NB4 (cell line): ENCODE measurements at regions not wholly inside any gene's neighbourhood (a gene's known extent, or its start where the extent isn't known, plus 50 kb on each side); places are given as distances from the start of the nearest gene placed in this dataset.

Source experiments
- DNase-seq: peaks from one replicate; pipeline ENCODE4 v3.0.0; 2010; ENCODE audit warnings: low read depth
- H3K4me3 ChIP-seq: one replicate; pipeline ENCODE4 v1.5.1; 2011; ENCODE audit warnings: mild to moderate bottlenecking, low read depth, low read length, moderate library complexity
- CTCF ChIP-seq: IDR thresholded peaks from one replicate; pipeline ENCODE4 v1.5.1; 2012; ENCODE audit warnings: low read depth, low read length
- MAX ChIP-seq: IDR thresholded peaks from 2 replicates; pipeline ENCODE4 v1.6.1; 2011; ENCODE audit warnings: low read depth, low read length
- MYC ChIP-seq: IDR thresholded peaks from 2 replicates; pipeline ENCODE4 v1.6.1; 2011; ENCODE audit warnings: low read depth, low read length
- POLR2A ChIP-seq: IDR thresholded peaks from 2 replicates; pipeline ENCODE4 v1.6.1; 2011; ENCODE audit warnings: mild to moderate bottlenecking; ENCODE audit not compliant: insufficient read length; ENCODE audit errors: extremely low read depth

- DNase-seq, result no peak
- no peak overlapping the region for H3K4me3 ChIP-seq
- no peak for TF ChIP-seq CTCF
- no peak for TF ChIP-seq MAX
- TF ChIP-seq POLR2A, result no peak
- TF ChIP-seq MYC, result no peak
Observed at GRCh38 chr11:88035271-88035670, 140.0 kb downstream of the RAB38 start.

GRCh38 chr11:88017666-88018065 is 157.6 kb downstream of the RAB38 start:
- no peak for DNase-seq
- TF ChIP-seq MAX (no peak), CTCF (no peak), MYC (no peak), POLR2A (no peak)
- no peak overlapping the region for H3K4me3 ChIP-seq

- TF ChIP-seq CTCF (peak; percentile 85), POLR2A (no peak)
- no peak overlapping the region for H3K4me3 ChIP-seq
- DNase-seq, result peak; percentile 85
Observed at GRCh38 chr11:88016392-88017170, 158.7 kb downstream of the RAB38 start.

- DNase-seq, result no peak
- H3K4me3 ChIP-seq, result no peak overlapping the region
- TF ChIP-seq MYC, result no peak
- no peak for TF ChIP-seq CTCF
- no peak for TF ChIP-seq MAX
- no peak for TF ChIP-seq POLR2A
Observed at GRCh38 chr11:88015170-88015569, 160.1 kb downstream of the RAB38 start.

- TF ChIP-seq MYC (no peak), MAX (no peak), CTCF (no peak), POLR2A (no peak)
- DNase-seq, result no peak
- H3K4me3 ChIP-seq, result no peak overlapping the region
Observed at GRCh38 chr11:88013508-88014065, 161.7 kb downstream of the RAB38 start.
